AG04450 (cell line): ENCODE measurements at regions not wholly inside any gene's neighbourhood (a gene's known extent, or its start where the extent isn't known, plus 50 kb on each side); places are given as distances from the start of the nearest gene placed in this dataset.

Source experiments
- CTCF ChIA-PET: fragments of 300-600, 350-600 bp; formaldehyde crosslinking; extraction: SDS; loops from one replicate; lab custom pipeline; 2022; ENCODE audit warnings: antibody characterized with exemption, inconsistent platforms; lab: Charles Lee
- POLR2A ChIA-PET: fragments of 350-600 bp; formaldehyde crosslinking; extraction: SDS; loops from one replicate; lab custom pipeline; 2021; ENCODE audit warnings: antibody characterized with exemption, inconsistent platforms; lab: Yijun Ruan, JAX
- DNase-seq: peaks from one replicate; pipeline ENCODE4 v3.0.0-alpha.2; 2011; ENCODE audit warnings: low read depth, low spot score
- H3K27ac ChIP-seq: one replicate; pipeline ENCODE4 v1.5.1; 2012; ENCODE audit warnings: low read depth, low read length, control low read depth
- H3K27me3 ChIP-seq: one replicate; pipeline ENCODE4 v1.6.0; 2012; ENCODE audit warnings: low read length; ENCODE audit not compliant: control insufficient read depth, insufficient read depth
- H3K4me3 ChIP-seq: 2 replicates; pipeline ENCODE4 v1.5.1; 2011; ENCODE audit warnings: mild to moderate bottlenecking, low read depth, low read length, control low read depth
- H3K9me3 ChIP-seq: 2 replicates; pipeline ENCODE4 v1.5.1; 2012; ENCODE audit warnings: low read length; ENCODE audit not compliant: control insufficient read depth, insufficient read depth
- CTCF ChIP-seq: IDR thresholded peaks from 2 replicates; pipeline ENCODE4 v1.5.1; 2011; ENCODE audit warnings: low read depth, low read length, control low read depth, inconsistent platforms

GRCh38 chr17:79233916-79234551 is 159.4 kb downstream of the ENGASE start:
- CTCF ChIA-PET = no interaction called here

GRCh38 chr17:79232957-79233356 is 158.3 kb downstream of the ENGASE start:
- CTCF ChIA-PET = no interaction called here
- H3K27me3 ChIP-seq = no peaks in the 10 kb centered on the region
- no peak for DNase-seq
- POLR2A ChIA-PET = no interaction called here
- no peak overlapping the region for H3K27ac ChIP-seq
- H3K4me3 ChIP-seq = no peak overlapping the region
- peaks cover 5% of the 10 kb centered on the region; the same call in 1 of the 2 replicates for H3K9me3 ChIP-seq
- no peak for TF ChIP-seq CTCF

More at GRCh38 chr17:79233916-79234551, 159.4 kb downstream of the ENGASE start:
- Histone ChIP-seq H3K4me3 (no peak overlapping the region), H3K27me3 (no peaks in the 10 kb centered on the region), H3K27ac (no peak overlapping the region), H3K9me3 (peaks cover 5% of the 10 kb centered on the region; the same call in 1 of the 2 replicates)
- POLR2A ChIA-PET = no interaction called here
- DNase-seq = no peak
- no peak for TF ChIP-seq CTCF

GRCh38 chr17:79231766-79232287 is 157.2 kb downstream of the ENGASE start:
- Histone ChIP-seq H3K27me3 (no peaks in the 10 kb centered on the region), H3K9me3 (peaks cover 5% of the 10 kb centered on the region; the same call in 1 of the 2 replicates), H3K27ac (no peak overlapping the region), H3K4me3 (no peak overlapping the region)
- ChIA-PET CTCF (no interaction called here), POLR2A (no interaction called here)
- no peak for TF ChIP-seq CTCF
- DNase-seq = no peak

GRCh38 chr17:79230576-79230975 is 156.0 kb downstream of the ENGASE start:
- Histone ChIP-seq H3K4me3 (no peak overlapping the region), H3K27me3 (no peaks in the 10 kb centered on the region), H3K9me3 (peaks cover 5% of the 10 kb centered on the region; the same call in 1 of the 2 replicates), H3K27ac (no peak overlapping the region)
- ChIA-PET CTCF (no interaction called here), POLR2A (no interaction called here)
- DNase-seq = no peak
- TF ChIP-seq CTCF = no peak

GRCh38 chr17:79226037-79226436 is 151.4 kb downstream of the ENGASE start:
- CTCF ChIA-PET = no interaction called here

More at GRCh38 chr17:79226037-79226436, 151.4 kb downstream of the ENGASE start:
- POLR2A ChIA-PET = no interaction called here
- Histone ChIP-seq H3K27me3 (peaks cover 10% of the 10 kb centered on the region), H3K27ac (no peak overlapping the region), H3K4me3 (no peak overlapping the region), H3K9me3 (no peaks in the 10 kb centered on the region)
- no peak for DNase-seq
- no peak for TF ChIP-seq CTCF
